DND-41 (cell line): ENCODE measurements at regions not wholly inside any gene's neighbourhood (a gene's known extent, or its start where the extent isn't known, plus 50 kb on each side); places are given as distances from the start of the nearest gene placed in this dataset.

Experiments
- EZH2 ChIP-seq: IDR thresholded peaks from 3 replicates; pipeline ENCODE4 v1.6.1; 2012; ENCODE audit warnings: borderline replicate concordance, low read depth, mild to moderate bottlenecking, moderate library complexity, low read length, inconsistent platforms; ENCODE audit not compliant: severe bottlenecking
- TF ChIP-seq, protein P1 (sequence below): IDR thresholded peaks from 2 replicates; pipeline ENCODE4 v1.5.1; 2012; ENCODE audit warnings: borderline replicate concordance, low read length, moderate library complexity, mild to moderate bottlenecking; ENCODE audit not compliant: poor library complexity, severe bottlenecking; ENCODE audit errors: extremely low read depth

GRCh38 chr13:87302931-87303330 lies 368.2 kb upstream of the SLITRK5 start:
- no peak for TF ChIP-seq EZH2
- TF ChIP-seq, protein P1, sequence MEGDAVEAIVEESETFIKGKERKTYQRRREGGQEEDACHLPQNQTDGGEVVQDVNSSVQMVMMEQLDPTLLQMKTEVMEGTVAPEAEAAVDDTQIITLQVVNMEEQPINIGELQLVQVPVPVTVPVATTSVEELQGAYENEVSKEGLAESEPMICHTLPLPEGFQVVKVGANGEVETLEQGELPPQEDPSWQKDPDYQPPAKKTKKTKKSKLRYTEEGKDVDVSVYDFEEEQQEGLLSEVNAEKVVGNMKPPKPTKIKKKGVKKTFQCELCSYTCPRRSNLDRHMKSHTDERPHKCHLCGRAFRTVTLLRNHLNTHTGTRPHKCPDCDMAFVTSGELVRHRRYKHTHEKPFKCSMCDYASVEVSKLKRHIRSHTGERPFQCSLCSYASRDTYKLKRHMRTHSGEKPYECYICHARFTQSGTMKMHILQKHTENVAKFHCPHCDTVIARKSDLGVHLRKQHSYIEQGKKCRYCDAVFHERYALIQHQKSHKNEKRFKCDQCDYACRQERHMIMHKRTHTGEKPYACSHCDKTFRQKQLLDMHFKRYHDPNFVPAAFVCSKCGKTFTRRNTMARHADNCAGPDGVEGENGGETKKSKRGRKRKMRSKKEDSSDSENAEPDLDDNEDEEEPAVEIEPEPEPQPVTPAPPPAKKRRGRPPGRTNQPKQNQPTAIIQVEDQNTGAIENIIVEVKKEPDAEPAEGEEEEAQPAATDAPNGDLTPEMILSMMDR, result no peak
